GM23338 (cell line): ENCODE measurements at regions not wholly inside any gene's neighbourhood (a gene's known extent, or its start where the extent isn't known, plus 50 kb on each side); places are given as distances from the start of the nearest gene placed in this dataset.
A peak's percentile ranks its signal among the peaks of the same experiment; 100 is the strongest.

Experiments used
- ATAC-seq: fragments of 200-7000 bp; cut with Tn5 transposase; 3 replicates; pipeline ENCODE4 v1.9.1; 2020
- DNase-seq: peaks from one replicate; pipeline ENCODE4 v3.0.0-alpha.2; 2015; ENCODE audit warnings: low spot score
- H2AFZ ChIP-seq: fragments of 200-600 bp; sonication (generic); 2 replicates; pipeline ENCODE4 v1.8.0; 2016; ENCODE audit warnings: antibody characterized with exemption, mild to moderate bottlenecking, moderate library complexity
- H3F3A ChIP-seq: fragments of 200-600 bp; sonication (generic); replicated peaks from 2 replicates; pipeline ENCODE4 v1.8.0; 2017; ENCODE audit warnings: antibody characterized with exemption, mixed run types, low read depth
- H3K27ac ChIP-seq: fragments of 200-600 bp; sonication (generic); 2 replicates; pipeline ENCODE4 v1.6.1; 2016; ENCODE audit warnings: low read depth
- H3K27me3 ChIP-seq: fragments of 200-600 bp; sonication (generic); 2 replicates; pipeline ENCODE4 v1.8.0; 2016; ENCODE audit warnings: mild to moderate bottlenecking, mixed run types, moderate library complexity; ENCODE audit not compliant: insufficient read depth
- H3K36me3 ChIP-seq: fragments of 200-600 bp; sonication (generic); 2 replicates; pipeline ENCODE4 v1.8.0; 2016; ENCODE audit warnings: mild to moderate bottlenecking; ENCODE audit not compliant: insufficient read depth
- H3K4me1 ChIP-seq: fragments of 200-600 bp; sonication (generic); 2 replicates; pipeline ENCODE4 v1.8.0; 2016; ENCODE audit warnings: mild to moderate bottlenecking, moderate library complexity; ENCODE audit not compliant: insufficient read depth
- H3K4me2 ChIP-seq: fragments of 200-600 bp; sonication (generic); 2 replicates; pipeline ENCODE4 v1.7.1; 2017; ENCODE audit warnings: mixed run types
- H3K4me3 ChIP-seq: fragments of 200-600 bp; sonication (generic); 2 replicates; pipeline ENCODE4 v1.6.1; 2016; ENCODE audit warnings: mixed run types
- H3K79me2 ChIP-seq: fragments of 200-600 bp; sonication (generic); replicated peaks from 2 replicates; pipeline ENCODE4 v1.8.0; 2017; ENCODE audit warnings: mild to moderate bottlenecking; ENCODE audit not compliant: insufficient read depth
- H3K9me2 ChIP-seq: fragments of 200-600 bp; sonication (generic); 2 replicates; pipeline ENCODE4 v1.8.0; 2017; ENCODE audit not compliant: insufficient read depth
- H4K20me1 ChIP-seq: fragments of 200-600 bp; sonication (generic); replicated peaks from 2 replicates; pipeline ENCODE4 v1.8.0; 2017; ENCODE audit warnings: mild to moderate bottlenecking; ENCODE audit not compliant: insufficient read depth
- H3K27ac Mint-ChIP-seq: 2 replicates; pipeline ENCODE4 v1.8.0; 2020; ENCODE audit warnings: inconsistent platforms, mild to moderate bottlenecking, moderate library complexity, mixed read lengths
- H3K27me3 Mint-ChIP-seq: 3 replicates; pipeline ENCODE4 v1.8.0; 2022; ENCODE audit warnings: low read depth, mild to moderate bottlenecking, moderate library complexity, mixed read lengths, inconsistent platforms; ENCODE audit not compliant: insufficient read depth, poor library complexity
- H3K36me3 Mint-ChIP-seq: 3 replicates; pipeline ENCODE4 v1.8.0; 2021; ENCODE audit warnings: low read depth, mild to moderate bottlenecking, inconsistent platforms, moderate library complexity, mixed read lengths
- H3K4me1 Mint-ChIP-seq: 3 replicates; pipeline ENCODE4 v1.8.0; 2020; ENCODE audit warnings: mild to moderate bottlenecking, inconsistent platforms, mixed read lengths
- H3K4me3 Mint-ChIP-seq: 3 replicates; pipeline ENCODE4 v1.8.0; 2021; ENCODE audit warnings: moderate library complexity, mild to moderate bottlenecking, inconsistent platforms, mixed read lengths
- H3K9me3 Mint-ChIP-seq: 3 replicates; pipeline ENCODE4 v1.8.0; 2020; ENCODE audit warnings: moderate library complexity, mild to moderate bottlenecking, inconsistent platforms, mixed read lengths
- CREB1 ChIP-seq: fragments of 250-450 bp; sonication (Bioruptor Pico); IDR thresholded peaks from 2 replicates; pipeline ENCODE4 v1.5.0; 2020; ENCODE audit warnings: low read depth, mild to moderate bottlenecking, moderate library complexity
- CTCF ChIP-seq, 2 experiments: fragments of 200-600 bp in 1 of 2; sonication (generic) in 1 of 2; conservative IDR thresholded peaks; 2 replicates each; pipeline versions ENCODE4 v1.5.1 to v1.6.1; 2016 to 2017; ENCODE audit warnings: antibody characterized with exemption in 2 of 2, low read depth in 2 of 2, mild to moderate bottlenecking in 2 of 2, moderate library complexity in 1 of 2
- ETS1 ChIP-seq: IDR thresholded peaks from 2 replicates; pipeline ENCODE4 v1.6.1; 2016; ENCODE audit warnings: antibody characterized with exemption
- EZH2 ChIP-seq: fragments of 200-600 bp; sonication (generic); IDR thresholded peaks from one replicate; pipeline ENCODE4 v1.8.0; 2017; ENCODE audit warnings: antibody characterized with exemption, mild to moderate bottlenecking, low read depth; ENCODE audit not compliant: unreplicated experiment
- EZH2phosphoT487 ChIP-seq: fragments of 200-600 bp; sonication (generic); IDR thresholded peaks from one replicate; pipeline ENCODE4 v1.8.1; 2018; ENCODE audit warnings: antibody characterized with exemption; ENCODE audit not compliant: unreplicated experiment
- JUNB ChIP-seq: IDR thresholded peaks from one replicate; pipeline ENCODE4 v1.6.1; 2016; ENCODE audit warnings: antibody characterized with exemption; ENCODE audit not compliant: unreplicated experiment
- NANOG ChIP-seq: IDR thresholded peaks from 2 replicates; pipeline ENCODE4 v1.6.1; 2016; ENCODE audit warnings: antibody characterized with exemption, borderline replicate concordance
- POLR2AphosphoS5 ChIP-seq: IDR thresholded peaks from 2 replicates; pipeline ENCODE4 v1.6.1; 2016; ENCODE audit warnings: antibody characterized with exemption, low read depth
- STAT1 ChIP-seq: IDR thresholded peaks from one replicate; pipeline ENCODE4 v1.6.1; 2016; ENCODE audit warnings: antibody characterized with exemption; ENCODE audit not compliant: unreplicated experiment
- ZNF114 ChIP-seq: fragments of 250-450 bp; sonication (Bioruptor Pico); IDR thresholded peaks from 2 replicates; pipeline ENCODE4 v1.5.0; 2020; ENCODE audit warnings: mild to moderate bottlenecking, moderate library complexity
- ZNF331 ChIP-seq: fragments of 250-450 bp; sonication (Bioruptor Pico); IDR thresholded peaks from 2 replicates; pipeline ENCODE4 v1.5.0; 2020; ENCODE audit warnings: low read depth, mild to moderate bottlenecking, moderate library complexity
- ZNF462 ChIP-seq: fragments of 250-450 bp; sonication (Bioruptor Pico); IDR thresholded peaks from 2 replicates; pipeline ENCODE4 v1.5.0; 2020; ENCODE audit warnings: mild to moderate bottlenecking, moderate library complexity

- ATAC-seq (no peak; the same call in 2 of the 3 replicates), DNase-seq (peak; percentile 30)
- H3K9me3 Mint-ChIP-seq, result peaks cover 2% of the 10 kb centered on the region; the same call in 1 of the 3 replicates
- H3F3A ChIP-seq, result peaks cover 14% of the 10 kb centered on the region; the same call in 1 of the 2 replicates
- peak overlapping the region; percentile 13 for H3K27ac ChIP-seq
- H3K9me2 ChIP-seq, result no peaks in the 10 kb centered on the region
- H4K20me1 ChIP-seq, result no peaks in the 10 kb centered on the region
- H3K4me1 ChIP-seq, result peaks cover 41% of the 10 kb centered on the region
- H3K4me2 ChIP-seq, result peak overlapping the region; percentile 9; the same call in 1 of the 2 replicates
- peaks cover 4% of the 10 kb centered on the region for H3K27me3 Mint-ChIP-seq
- H3K79me2 ChIP-seq, result no peaks in the 10 kb centered on the region
- no peaks in the 10 kb centered on the region for H3K36me3 Mint-ChIP-seq
- H3K27me3 ChIP-seq, result no peaks in the 10 kb centered on the region
- H3K4me3 ChIP-seq, result no peak overlapping the region
- peak overlapping the region; percentile 7; the same call in 1 of the 3 replicates for H3K4me3 Mint-ChIP-seq
- H3K27ac Mint-ChIP-seq, result peak overlapping the region; percentile 60
- H3K4me1 Mint-ChIP-seq, result peaks cover 33% of the 10 kb centered on the region
- no peak for TF ChIP-seq CTCF (conservative IDR thresholded peaks at IDR 0.05; ENCODE audit: low read depth in 2 of 2)
- no peak for TF ChIP-seq JUNB
- no peak for TF ChIP-seq NANOG
- TF ChIP-seq STAT1, result no peak
- TF ChIP-seq EZH2, result no peak
- TF ChIP-seq ETS1, result no peak
- no peak for TF ChIP-seq EZH2phosphoT487
- TF ChIP-seq ZNF331 (CRISPR knock-in tag), result no peak
- no peaks in the 10 kb centered on the region for H3K36me3 ChIP-seq
- H2AFZ ChIP-seq, result peak overlapping the region; percentile 29; the same call in 1 of the 2 replicates
Measured at GRCh38 chr10:21388589-21388988, 136.9 kb downstream of the SKIDA1 start.

- Histone ChIP-seq H2AFZ (no peak overlapping the region), H3K4me2 (peak overlapping the region; percentile 9; the same call in 1 of the 2 replicates), H3K27ac (peak overlapping the region; percentile 13), H3K4me3 (no peak overlapping the region), H4K20me1 (no peaks in the 10 kb centered on the region), H3K9me2 (no peaks in the 10 kb centered on the region), H3K79me2 (no peaks in the 10 kb centered on the region), H3F3A (peaks cover 14% of the 10 kb centered on the region; the same call in 1 of the 2 replicates), H3K27me3 (no peaks in the 10 kb centered on the region), H3K36me3 (no peaks in the 10 kb centered on the region), H3K4me1 (peaks cover 41% of the 10 kb centered on the region)
- peaks cover 4% of the 10 kb centered on the region for H3K27me3 Mint-ChIP-seq
- ATAC-seq (no peak), DNase-seq (no peak)
- H3K4me3 Mint-ChIP-seq, result no peak overlapping the region
- H3K36me3 Mint-ChIP-seq, result no peaks in the 10 kb centered on the region
- H3K27ac Mint-ChIP-seq, result no peak overlapping the region
- peaks cover 2% of the 10 kb centered on the region; the same call in 1 of the 3 replicates for H3K9me3 Mint-ChIP-seq
- H3K4me1 Mint-ChIP-seq, result peaks cover 33% of the 10 kb centered on the region
- TF ChIP-seq STAT1 (no peak), POLR2AphosphoS5 (no peak), EZH2phosphoT487 (no peak), ZNF462 (CRISPR knock-in tag) (no peak), CREB1 (CRISPR knock-in tag) (no peak), ZNF114 (no peak), ETS1 (no peak)
Measured at GRCh38 chr10:21387868-21388267, 137.6 kb downstream of the SKIDA1 start.
